SU-DHL-6 (cell line): ENCODE measurements at regions not wholly inside any gene's neighbourhood (a gene's known extent, or its start where the extent isn't known, plus 50 kb on each side); places are given as distances from the start of the nearest gene placed in this dataset.

ENCODE experiments used
- H2AFZ ChIP-seq: fragments of 200-600 bp; sonication (generic); 2 replicates; pipeline ENCODE4 v1.6.1; 2014; ENCODE audit warnings: low read depth, mild to moderate bottlenecking, moderate library complexity, mixed read lengths, antibody characterized with exemption, low read length; ENCODE audit not compliant: severe bottlenecking
- H3F3A ChIP-seq: fragments of 200-600 bp; shearing (Covaris generic); 2 replicates; pipeline ENCODE4 v1.6.0; 2016; ENCODE audit warnings: antibody characterized with exemption, mild to moderate bottlenecking; ENCODE audit not compliant: insufficient read depth
- H3K27ac ChIP-seq: fragments of 200-600 bp; sonication (generic); 2 replicates; pipeline ENCODE4 v1.5.1; 2016; ENCODE audit warnings: low read depth, mild to moderate bottlenecking, low read length, moderate library complexity, mixed read lengths
- H3K27me3 ChIP-seq: fragments of 200-600 bp; sonication (generic), shearing (Covaris generic); 2 replicates; pipeline ENCODE4 v1.6.0; 2014; ENCODE audit warnings: mild to moderate bottlenecking, low read length
- H3K36me3 ChIP-seq: fragments of 200-600 bp; sonication (generic); 2 replicates; pipeline ENCODE4 v1.6.1; 2014; ENCODE audit warnings: mild to moderate bottlenecking, low read length, mixed read lengths
- H3K4me2 ChIP-seq: fragments of 300-600, 200-600 bp; shearing (Covaris generic), sonication (generic); 2 replicates; pipeline ENCODE4 v1.6.0; 2014; ENCODE audit warnings: low read length, low read depth, mild to moderate bottlenecking; ENCODE audit not compliant: poor library complexity, severe bottlenecking
- H3K4me3 ChIP-seq: fragments of 200-600 bp; sonication (generic); 2 replicates; pipeline ENCODE4 v1.5.1; 2014; ENCODE audit warnings: antibody characterized with exemption, low read length, mild to moderate bottlenecking, mixed read lengths; ENCODE audit not compliant: insufficient read depth, poor library complexity, severe bottlenecking
- H3K79me2 ChIP-seq: fragments of 200-600 bp; sonication (generic); 2 replicates; pipeline ENCODE4 v1.6.1; 2014; ENCODE audit warnings: mild to moderate bottlenecking, low read length, moderate library complexity; ENCODE audit not compliant: insufficient read depth
- H3K9ac ChIP-seq: fragments of 200-600 bp; sonication (generic); 2 replicates; pipeline ENCODE4 v1.7.0; 2014; ENCODE audit warnings: mild to moderate bottlenecking, low read length
- H3K9me2 ChIP-seq: fragments of 200-600 bp; sonication (generic); replicated peaks from 2 replicates; pipeline ENCODE4 v1.6.1; 2014; ENCODE audit warnings: low read length; ENCODE audit not compliant: insufficient read depth
- H3K9me3 ChIP-seq: fragments of 200-600 bp; sonication (generic); 2 replicates; pipeline ENCODE4 v1.6.1; 2014; ENCODE audit warnings: low read length, mixed read lengths; ENCODE audit not compliant: insufficient read depth
- H4K20me1 ChIP-seq: fragments of 200-600 bp; sonication (generic); 2 replicates; pipeline ENCODE4 v1.6.1; 2014; ENCODE audit warnings: low read depth, mild to moderate bottlenecking, antibody characterized with exemption, low read length, moderate library complexity, mixed read lengths
- CTCF ChIP-seq: fragments of 200-600 bp; sonication (generic); IDR thresholded peaks from one replicate; pipeline ENCODE4 v1.5.1; 2017; ENCODE audit warnings: antibody characterized with exemption, mild to moderate bottlenecking, low read length, moderate library complexity; ENCODE audit not compliant: insufficient read depth, poor library complexity, severe bottlenecking
- EZH2phosphoT487 ChIP-seq: fragments of 200-600 bp; sonication (generic), shearing (Covaris generic); conservative IDR thresholded peaks from 2 replicates; pipeline ENCODE4 v1.6.1; 2018; ENCODE audit warnings: mild to moderate bottlenecking, antibody characterized with exemption, low read length, moderate library complexity, mixed read lengths

DNA sequence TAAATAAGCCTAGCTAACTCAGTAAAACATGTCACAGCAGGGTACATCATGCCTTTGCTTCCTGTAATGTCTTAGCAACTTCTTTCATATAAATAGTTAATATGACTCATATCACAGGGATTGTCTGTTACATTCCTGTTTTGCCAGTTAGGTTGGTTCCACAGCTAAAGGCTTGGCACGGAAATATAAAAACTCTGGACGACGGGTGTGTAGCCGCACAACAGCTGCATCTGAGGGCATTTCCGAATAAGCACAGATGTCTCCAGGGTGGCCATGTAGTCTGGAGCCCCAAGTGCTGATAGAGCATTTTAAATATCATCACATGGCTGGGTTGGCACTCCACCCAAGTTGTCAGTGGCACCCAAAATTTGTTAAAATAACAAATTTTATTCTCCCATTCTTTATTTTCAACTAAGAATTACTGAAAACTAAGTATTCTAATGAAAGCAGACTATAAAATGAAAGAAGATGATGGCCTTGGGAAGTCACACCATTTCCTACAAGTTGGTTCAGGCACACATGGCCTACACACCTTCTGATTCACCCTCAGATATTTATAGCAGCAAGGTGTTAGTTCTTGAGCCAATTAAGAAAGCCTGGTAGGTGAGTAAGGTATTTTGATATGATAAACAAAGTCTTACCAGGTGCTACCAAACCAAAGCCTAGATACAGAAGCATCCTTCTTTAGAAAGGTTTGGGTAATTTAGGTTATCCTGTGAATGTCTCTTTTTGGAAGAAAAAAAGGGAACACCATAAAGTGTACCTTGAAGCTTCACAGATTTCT lies 61.8 kb upstream of the STK17B start:
- peaks cover 28% of the 10 kb centered on the region for H3F3A ChIP-seq
- TF ChIP-seq CTCF (no peak), EZH2phosphoT487 (no peak)
- no peaks in the 10 kb centered on the region for H3K9me3 ChIP-seq
- no peaks in the 10 kb centered on the region for H3K27me3 ChIP-seq
- no peaks in the 10 kb centered on the region for H3K9me2 ChIP-seq
- H3K79me2 ChIP-seq = no peaks in the 10 kb centered on the region
- H3K36me3 ChIP-seq = no peaks in the 10 kb centered on the region
- no peaks in the 10 kb centered on the region for H4K20me1 ChIP-seq
- peak overlapping the region; percentile 75 for H3K4me2 ChIP-seq
- peak overlapping the region; percentile 85 for H3K27ac ChIP-seq
- peak overlapping the region; percentile 26 for H3K9ac ChIP-seq
- peak overlapping the region; percentile 16 for H3K4me3 ChIP-seq
- peak overlapping the region; percentile 72 for H2AFZ ChIP-seq

DNA sequence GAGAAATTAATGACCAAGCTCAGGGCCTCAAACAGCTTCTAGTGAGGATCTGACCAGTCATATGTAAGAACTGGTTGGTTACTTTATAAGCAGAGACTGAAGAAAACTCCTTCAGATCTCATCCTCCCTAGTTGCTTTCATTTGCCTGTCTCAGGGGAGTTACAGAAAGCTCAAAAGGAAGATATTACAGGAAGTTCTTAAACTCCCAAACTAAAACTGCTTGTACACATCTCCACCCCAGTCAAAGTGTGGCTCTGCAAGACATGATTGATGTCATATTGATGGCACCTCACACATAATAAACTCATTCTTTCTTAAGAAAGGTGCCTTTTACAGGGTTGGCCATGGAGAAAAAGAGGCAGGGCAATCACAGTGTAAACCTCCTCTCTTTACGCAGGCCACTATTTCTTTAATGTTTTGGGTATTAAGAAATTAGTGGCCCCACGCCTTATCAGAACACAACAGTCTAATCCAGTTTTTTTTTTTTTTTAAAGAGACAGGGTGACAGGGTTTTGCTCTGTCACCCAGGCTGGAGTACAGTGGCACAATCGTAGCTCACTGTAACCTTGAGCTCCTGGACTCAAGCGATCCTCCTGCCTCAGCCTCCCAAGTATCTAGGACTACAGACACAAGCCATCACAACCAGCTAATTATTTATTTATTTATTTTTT lies 62.6 kb upstream of the STK17B start:
- H3F3A ChIP-seq = peaks cover 34% of the 10 kb centered on the region
- peak overlapping the region; percentile 72 for H2AFZ ChIP-seq
- H3K9ac ChIP-seq = peak overlapping the region; percentile 26
- no peaks in the 10 kb centered on the region for H3K9me3 ChIP-seq
- H3K79me2 ChIP-seq = no peaks in the 10 kb centered on the region
- H3K4me3 ChIP-seq = peak overlapping the region; percentile 16
- H3K4me2 ChIP-seq = peak overlapping the region; percentile 75
- H3K9me2 ChIP-seq = no peaks in the 10 kb centered on the region
- no peaks in the 10 kb centered on the region for H3K27me3 ChIP-seq
- TF ChIP-seq EZH2phosphoT487 = no peak
- no peak for TF ChIP-seq CTCF
- H3K27ac ChIP-seq = peak overlapping the region; percentile 85
- H3K36me3 ChIP-seq = no peaks in the 10 kb centered on the region
- H4K20me1 ChIP-seq = no peaks in the 10 kb centered on the region

GRCh38 chr2:196234672-196235071 lies 63.3 kb upstream of the STK17B start:
- Histone ChIP-seq H3K9me3 (no peaks in the 10 kb centered on the region), H3K36me3 (no peaks in the 10 kb centered on the region), H4K20me1 (no peaks in the 10 kb centered on the region), H3K9me2 (no peaks in the 10 kb centered on the region), H3K9ac (peak overlapping the region; percentile 29; the same call in 1 of the 2 replicates), H2AFZ (peak overlapping the region; percentile 73), H3K4me2 (peak overlapping the region; percentile 75), H3F3A (peaks cover 41% of the 10 kb centered on the region), H3K79me2 (no peaks in the 10 kb centered on the region), H3K4me3 (no peak overlapping the region), H3K27ac (peak overlapping the region; percentile 85), H3K27me3 (no peaks in the 10 kb centered on the region)
- TF ChIP-seq EZH2phosphoT487 = no peak
- TF ChIP-seq CTCF = no peak
